Hepatic stellate cell (primary cell): ENCODE measurements at regions not wholly inside any gene's neighbourhood (a gene's known extent, or its start where the extent isn't known, plus 50 kb on each side); places are given as distances from the start of the nearest gene placed in this dataset.

Experiments
- DNase-seq: peaks from one replicate; pipeline ENCODE4 v3.0.0; 2011; ENCODE audit warnings: low spot score

DNA sequence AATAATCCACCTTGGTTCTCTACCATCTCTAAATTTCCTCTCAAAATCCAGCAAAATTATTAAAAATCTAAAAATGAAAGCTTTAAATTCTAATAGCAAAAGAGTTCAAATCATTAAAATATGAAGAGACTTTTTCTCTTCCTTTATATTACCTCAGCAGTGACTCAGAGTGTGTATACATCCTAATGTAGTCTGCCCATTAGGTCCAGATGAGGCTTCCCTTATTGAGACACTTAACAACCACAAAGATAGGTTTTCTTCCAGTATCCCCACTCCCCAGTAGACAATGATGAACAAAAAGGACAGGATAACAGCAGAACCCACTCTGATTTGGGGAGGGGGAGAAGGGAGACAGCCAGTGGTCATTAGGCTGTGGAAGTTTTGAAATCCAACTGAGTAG lies 61.5 kb upstream of the DCBLD2 start:
- no peak for DNase-seq

GRCh38 chr3:98962189-98962930 lies 60.9 kb upstream of the DCBLD2 start:
- peak; percentile 52 for DNase-seq

DNA sequence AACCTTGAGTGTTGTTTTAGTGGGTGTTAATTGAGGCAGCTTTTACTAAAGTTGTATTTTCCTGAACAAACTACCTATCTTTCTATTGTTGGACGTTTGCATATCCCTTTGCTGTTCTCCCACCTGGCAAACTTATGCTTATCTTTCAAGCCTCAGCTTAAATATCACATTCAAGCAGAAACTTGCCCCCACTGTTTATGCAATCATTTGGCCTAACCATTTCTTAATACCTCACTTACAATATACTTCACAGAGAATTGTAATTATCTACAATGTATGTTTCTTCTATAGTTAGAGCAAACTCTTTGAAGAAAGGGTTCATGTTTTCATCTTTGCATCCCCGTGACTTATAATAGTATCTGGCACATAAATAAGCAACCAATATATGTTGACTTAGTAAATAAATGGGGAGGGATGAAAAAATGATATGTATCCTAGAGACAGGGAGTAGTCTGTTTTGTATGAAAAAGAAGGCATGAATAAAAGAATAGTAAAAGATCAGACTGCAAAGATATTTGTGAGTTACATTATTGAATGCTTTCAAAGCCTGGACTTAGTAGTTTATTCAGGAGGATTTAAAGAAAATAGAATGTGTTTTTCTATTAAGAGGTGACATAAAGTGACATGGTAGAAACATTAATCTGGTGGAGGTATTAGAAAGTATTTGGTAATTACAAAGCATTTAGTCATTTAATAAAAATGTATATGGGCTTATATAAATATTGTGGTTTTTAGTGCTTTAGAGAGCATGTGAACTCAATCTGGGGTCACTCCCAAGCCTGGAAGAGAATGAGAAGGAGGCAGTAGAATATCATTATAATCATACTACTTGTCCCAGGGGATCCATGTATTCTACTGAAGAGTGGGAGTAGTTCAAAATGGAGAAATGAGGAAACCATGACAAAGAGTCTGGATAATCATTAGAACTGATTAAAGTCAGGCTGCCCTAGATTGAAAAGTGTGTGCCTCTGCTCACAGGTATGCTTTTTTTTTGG lies 60.0 kb upstream of the DCBLD2 start:
- DNase-seq, result peak; percentile 69

GRCh38 chr3:98957681-98958080 lies 56.2 kb upstream of the DCBLD2 start:
- DNase-seq, result no peak

DNA sequence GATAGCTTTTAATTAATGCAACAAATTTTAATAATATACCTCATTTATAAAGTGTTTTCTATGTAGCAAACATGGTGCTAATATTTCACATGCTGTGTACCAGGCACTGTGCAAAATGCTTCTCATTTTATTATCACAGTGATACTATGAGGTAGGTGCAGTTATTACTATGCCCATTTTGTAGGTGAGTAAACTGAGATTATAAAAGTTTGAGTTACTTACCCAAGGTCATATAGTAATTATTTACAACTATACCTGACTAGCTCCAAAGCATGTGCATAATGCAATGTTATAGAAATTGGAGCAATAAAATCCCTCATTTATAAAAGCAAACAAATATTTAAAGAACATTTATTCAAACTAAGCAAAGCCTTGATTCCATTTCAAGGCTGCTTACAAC lies 54.5 kb upstream of the DCBLD2 start:
- no peak for DNase-seq

GRCh38 chr3:98954791-98955604 lies 53.5 kb upstream of the DCBLD2 start:
- DNase-seq, result no peak

- DNase-seq, result no peak
Observed at GRCh38 chr3:98954242-98954641, 52.7 kb upstream of the DCBLD2 start.

DNA sequence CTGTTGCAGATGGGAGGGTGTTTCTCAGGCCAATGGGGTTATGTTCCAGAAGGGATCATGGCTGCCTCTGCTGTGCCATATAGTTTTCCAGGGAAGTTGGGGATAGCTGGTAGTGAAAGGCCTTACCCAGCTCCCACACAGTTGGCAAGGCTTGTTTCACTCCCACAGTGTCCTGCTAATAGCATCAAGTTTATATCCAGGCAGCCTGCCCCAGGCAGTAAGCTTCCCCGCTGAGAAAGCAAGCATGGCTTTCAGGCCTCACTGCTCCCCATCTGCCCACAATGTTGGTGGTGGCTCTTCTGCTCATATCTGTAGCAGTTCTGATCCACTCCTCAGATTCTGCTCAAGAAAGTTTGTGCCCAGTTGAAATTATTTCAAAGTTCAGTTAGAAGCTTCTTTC lies 50.9 kb upstream of the DCBLD2 start:
- DNase-seq, result no peak
